HG02973 (cell line): ENCODE measurements at regions not wholly inside any gene's neighbourhood (a gene's known extent, or its start where the extent isn't known, plus 50 kb on each side); places are given as distances from the start of the nearest gene placed in this dataset.
"Not testable (repeated sequence)": the region's sequence is repeated elsewhere in the genome, so short reads cannot be mapped to it uniquely, and the experiment has no call there.

Experiments
- ATAC-seq: cut with Tn5 transposase; IDR thresholded peaks from one replicate; pipeline ENCODE4 v1.9.1; 2021; ENCODE audit warnings: moderate library complexity; ENCODE audit not compliant: unreplicated experiment

- no peak for ATAC-seq
Observed at GRCh38 chr3:7999384-7999783, 502.2 kb upstream of the LMCD1 start.

- no peak for ATAC-seq
Observed at GRCh38 chr3:8001307-8001706, 500.3 kb upstream of the LMCD1 start.

GRCh38 chr3:8001712-8002111 lies 499.9 kb upstream of the LMCD1 start:
- no peak for ATAC-seq

GRCh38 chr3:8011902-8012301 lies 489.7 kb upstream of the LMCD1 start:
- ATAC-seq: no peak

GRCh38 chr3:8020047-8020841 lies 481.4 kb upstream of the LMCD1 start:
- no peak for ATAC-seq

GRCh38 chr3:8027954-8028353 lies 473.7 kb upstream of the LMCD1 start:
- no peak for ATAC-seq

GRCh38 chr3:8050283-8050682 lies 451.3 kb upstream of the LMCD1 start:
- no peak for ATAC-seq

- no peak for ATAC-seq
Observed at GRCh38 chr3:8052659-8053058, 449.0 kb upstream of the LMCD1 start.

- ATAC-seq: not testable (repeated sequence)
Observed at GRCh38 chr3:8068135-8068534, 433.5 kb upstream of the LMCD1 start.

GRCh38 chr3:8069471-8069870 lies 432.2 kb upstream of the LMCD1 start:
- no peak for ATAC-seq

- no peak for ATAC-seq
Observed at GRCh38 chr3:8070011-8070410, 431.6 kb upstream of the LMCD1 start.

- not testable (repeated sequence) for ATAC-seq
Observed at GRCh38 chr3:8074740-8075139, 426.9 kb upstream of the LMCD1 start.

GRCh38 chr3:8077126-8077525 lies 424.5 kb upstream of the LMCD1 start:
- no peak for ATAC-seq

- no peak for ATAC-seq
Observed at GRCh38 chr3:8080464-8080863, 421.2 kb upstream of the LMCD1 start.

- no peak for ATAC-seq
Observed at GRCh38 chr3:8085498-8085897, 416.1 kb upstream of the LMCD1 start.

- ATAC-seq: no peak
Observed at GRCh38 chr3:8087951-8088350, 413.7 kb upstream of the LMCD1 start.

GRCh38 chr3:8094415-8094814 lies 407.2 kb upstream of the LMCD1 start:
- ATAC-seq: no peak

- ATAC-seq: no peak
Observed at GRCh38 chr3:8095724-8096123, 405.9 kb upstream of the LMCD1 start.

- ATAC-seq: no peak
Observed at GRCh38 chr3:8097690-8098089, 403.9 kb upstream of the LMCD1 start.

GRCh38 chr3:8103954-8104353 lies 397.7 kb upstream of the LMCD1 start:
- ATAC-seq: no peak

GRCh38 chr3:8106921-8107320 lies 394.7 kb upstream of the LMCD1 start:
- no peak for ATAC-seq

- peak; percentile 92 for ATAC-seq
Observed at GRCh38 chr3:8110966-8111798, 390.4 kb upstream of the LMCD1 start.
